ENCODE measurements at regions not wholly inside any gene's neighbourhood (a gene's known extent, or its start where the extent isn't known, plus 50 kb on each side); places are given as distances from the start of the nearest gene placed in this dataset.

DNA sequence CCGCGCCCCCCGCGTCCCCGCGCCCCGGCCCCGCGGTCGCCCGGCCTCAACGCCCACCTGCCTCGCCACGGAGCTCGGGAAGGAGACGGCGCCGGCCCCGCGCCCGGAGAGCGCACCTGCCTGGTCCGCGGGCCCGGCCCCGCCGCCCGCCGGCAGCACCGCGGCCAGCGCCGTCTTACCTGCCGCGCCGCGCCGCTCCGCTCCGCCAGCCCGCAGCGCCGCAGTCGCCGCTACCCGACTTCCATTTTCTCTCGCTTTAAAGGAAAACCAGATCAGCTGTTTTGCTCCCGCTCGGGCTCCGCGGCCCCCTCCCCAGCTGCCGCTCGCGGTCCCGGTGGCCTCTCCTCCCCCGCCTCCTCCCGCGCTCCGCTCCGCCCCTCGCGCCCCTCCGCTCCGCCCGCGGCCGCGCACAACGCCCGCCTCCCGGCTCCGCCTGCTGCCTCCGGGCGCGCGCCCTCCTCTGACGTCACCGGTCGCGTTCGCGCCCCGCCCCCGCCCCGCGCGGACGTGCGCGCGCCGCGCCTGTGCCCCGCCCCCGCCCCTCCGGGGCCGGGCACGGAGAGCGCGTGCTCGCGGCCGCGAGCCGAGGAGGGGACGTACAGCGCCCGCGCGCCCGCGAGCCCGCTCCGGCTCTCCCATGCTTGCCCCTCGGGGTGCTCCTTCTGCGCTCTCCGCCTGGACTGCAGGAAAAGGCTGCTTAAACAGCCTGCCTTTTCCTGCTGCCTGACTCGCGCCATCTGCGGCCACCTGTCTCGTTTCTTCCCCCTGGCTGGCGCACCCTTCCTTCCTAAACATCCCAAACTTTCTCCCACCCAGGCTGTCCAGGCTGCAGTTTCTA, 159.8 kb upstream of the CHRNA7 start, which contains the start of gene OTUD7A:
Gene OTUD7A, minus strand, starts transcription at position 346 of the 838 bp plus-strand sequence.
- Histone ChIP-seq H3K27me3 (replicated peaks in 1 of 2; ENCODE audit: control insufficient read depth in 2 of 2, insufficient read depth in 2 of 2, low read length in 1 of 2) (peaks cover 0 to 6% of the 10 kb centered on the region in 2 experiments; a peak in 2 of 4 replicates), H3K79me2 (ENCODE audit: control insufficient read depth, insufficient read depth, low read length) (no peaks in the 10 kb centered on the region), H4K20me1 (ENCODE audit: control insufficient read depth, insufficient read depth) (no peaks in the 10 kb centered on the region), H3K4me3 (peak within 1 kb of the TSS; percentile 76), H3K4me2 (ENCODE audit: control insufficient read depth, insufficient read depth) (peak within 1 kb of the TSS; percentile 92), H3K9ac (ENCODE audit: control insufficient read depth, insufficient read depth, low read length) (peak within 1 kb of the TSS; percentile 54; the same call in 1 of the 2 replicates), H3K36me3 (ENCODE audit: control insufficient read depth in 2 of 2, insufficient read depth in 2 of 2, low read length in 1 of 2) (no peaks in the 10 kb centered on the region), H3K27ac (ENCODE audit: control insufficient read depth, insufficient read depth) (no peak within 1 kb of the TSS), H2AFZ (ENCODE audit: control insufficient read depth, low read depth, low read length) (peak within 1 kb of the TSS; percentile 89), H3K4me1 (ENCODE audit: control insufficient read depth, insufficient read depth, low read length) (no peaks in the 10 kb centered on the region), H3K9me3 (replicated peaks; ENCODE audit: control insufficient read depth, insufficient read depth, low read length) (no peaks in the 10 kb centered on the region)
- intact Hi-C loops (cut with micrococcal nuclease; ENCODE audit: unreplicated experiment) = loop anchor here (10.0 kb wide), 1 partner anchor 94 kb away; no protein-coding TSS in a partner anchor
- in situ Hi-C loops (cut with MboI) = no loop called here
- no TSS peak for BruUV-seq (replicated peaks)
- CTCF ChIA-PET = no interaction called here
- SMC1A ChIA-PET (ENCODE audit: uncharacterized antibody, unreplicated experiment) = no interaction called here
- DNase-seq (ENCODE audit: low read depth, low spot score) = no peak
- FAIRE-seq = no peak
- WGBS (ENCODE audit: insufficient coverage, insufficient replicate concordance, low lambda C conversion rate, missing lambda C conversion rate) = under 1% methylated on average over 63 of the region's 122 CpGs
- POLR2A ChIA-PET = no interaction called here
- ATAC-seq = peak; percentile 89
- RAD21 ChIA-PET (ENCODE audit: unreplicated experiment) = no interaction called here
- TF ChIP-seq, protein P1, sequence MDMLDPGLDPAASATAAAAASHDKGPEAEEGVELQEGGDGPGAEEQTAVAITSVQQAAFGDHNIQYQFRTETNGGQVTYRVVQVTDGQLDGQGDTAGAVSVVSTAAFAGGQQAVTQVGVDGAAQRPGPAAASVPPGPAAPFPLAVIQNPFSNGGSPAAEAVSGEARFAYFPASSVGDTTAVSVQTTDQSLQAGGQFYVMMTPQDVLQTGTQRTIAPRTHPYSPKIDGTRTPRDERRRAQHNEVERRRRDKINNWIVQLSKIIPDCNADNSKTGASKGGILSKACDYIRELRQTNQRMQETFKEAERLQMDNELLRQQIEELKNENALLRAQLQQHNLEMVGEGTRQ (IDR thresholded peaks at IDR 0.05; ENCODE audit: borderline replicate concordance, low read depth, low read length) = no peak
- peak; percentile 25; the same call in 1 of the 2 replicates for TF ChIP-seq YY1 (IDR thresholded peaks at IDR 0.05; ENCODE audit: low read depth, low read length)
- TF ChIP-seq SMC3 (IDR thresholded peaks at IDR 0.05; ENCODE audit: borderline replicate concordance, low read length) = no peak
- no peak for TF ChIP-seq MTA3 (IDR thresholded peaks at IDR 0.05; ENCODE audit: borderline replicate concordance, low read length)
- TF ChIP-seq, protein P2, sequence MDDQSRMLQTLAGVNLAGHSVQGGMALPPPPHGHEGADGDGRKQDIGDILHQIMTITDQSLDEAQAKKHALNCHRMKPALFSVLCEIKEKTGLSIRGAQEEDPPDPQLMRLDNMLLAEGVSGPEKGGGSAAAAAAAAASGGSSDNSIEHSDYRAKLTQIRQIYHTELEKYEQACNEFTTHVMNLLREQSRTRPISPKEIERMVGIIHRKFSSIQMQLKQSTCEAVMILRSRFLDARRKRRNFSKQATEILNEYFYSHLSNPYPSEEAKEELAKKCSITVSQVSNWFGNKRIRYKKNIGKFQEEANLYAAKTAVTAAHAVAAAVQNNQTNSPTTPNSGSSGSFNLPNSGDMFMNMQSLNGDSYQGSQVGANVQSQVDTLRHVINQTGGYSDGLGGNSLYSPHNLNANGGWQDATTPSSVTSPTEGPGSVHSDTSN (IDR thresholded peaks at IDR 0.05; ENCODE audit: insufficient replicate concordance, low read depth, low read length) = no peak
- no peak for TF ChIP-seq MYB (IDR thresholded peaks at IDR 0.05; ENCODE audit: borderline replicate concordance, low read depth, low read length)
- no peak for TF ChIP-seq CEBPB (IDR thresholded peaks at IDR 0.05; ENCODE audit: borderline replicate concordance in 1 of 2, low read depth in 2 of 2, low read length in 2 of 2)
- no peak for TF ChIP-seq RELA (IDR thresholded peaks at IDR 0.05; ENCODE audit: borderline replicate concordance, partially characterized antibody)
- TF ChIP-seq SUZ12 (IDR thresholded peaks at IDR 0.05; ENCODE audit: unreplicated experiment) = no peak
- TF ChIP-seq FOXM1 (IDR thresholded peaks at IDR 0.05; ENCODE audit: low read depth, low read length) = no peak
- TF ChIP-seq, protein P3, sequence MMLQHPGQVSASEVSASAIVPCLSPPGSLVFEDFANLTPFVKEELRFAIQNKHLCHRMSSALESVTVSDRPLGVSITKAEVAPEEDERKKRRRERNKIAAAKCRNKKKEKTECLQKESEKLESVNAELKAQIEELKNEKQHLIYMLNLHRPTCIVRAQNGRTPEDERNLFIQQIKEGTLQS (IDR thresholded peaks at IDR 0.05; ENCODE audit: borderline replicate concordance, extremely low read depth, low read depth, low read length) = no peak
- no peak for TF ChIP-seq TAF1 (IDR thresholded peaks at IDR 0.05; ENCODE audit: borderline replicate concordance, low read depth, low read length)
- TF ChIP-seq TARDBP (IDR thresholded peaks at IDR 0.05; ENCODE audit: borderline replicate concordance) = no peak
- TF ChIP-seq CBX5 (IDR thresholded peaks at IDR 0.05; ENCODE audit: low read depth) = no peak
- TF ChIP-seq BHLHE40 (IDR thresholded peaks at IDR 0.05; ENCODE audit: borderline replicate concordance in 1 of 2, low read depth in 2 of 2, low read length in 1 of 2) = peak in 1 of 2 experiments; percentile 41; a peak in 1 of 4 replicates
- TF ChIP-seq SPI1 (IDR thresholded peaks at IDR 0.05; ENCODE audit: borderline replicate concordance, insufficient read depth, low read depth, low read length) = no peak
- no peak for TF ChIP-seq HCFC1 (IDR thresholded peaks at IDR 0.05; ENCODE audit: low read length)
- TF ChIP-seq EED (IDR thresholded peaks at IDR 0.05; ENCODE audit: low read depth) = no peak
- TF ChIP-seq IKZF1 (conservative IDR thresholded peaks at IDR 0.05) = peak; percentile 35; the same call in 1 of the 2 replicates

Data from GM12878 (cell line).